GM19043 (cell line): ENCODE measurements at regions not wholly inside any gene's neighbourhood (a gene's known extent, or its start where the extent isn't known, plus 50 kb on each side); places are given as distances from the start of the nearest gene placed in this dataset.
"Not testable (repeated sequence)": the region's sequence is repeated elsewhere in the genome, so short reads cannot be mapped to it uniquely, and the experiment has no call there.

Experiments used
- ATAC-seq: cut with Tn5 transposase; IDR thresholded peaks from one replicate; pipeline ENCODE4 v1.9.1; 2021; ENCODE audit warnings: low read depth; ENCODE audit not compliant: unreplicated experiment

GRCh38 chr5:19099195-19099594 is 888.8 kb downstream of the CDH18 start:
- no peak for ATAC-seq

- no peak for ATAC-seq
Measured at GRCh38 chr5:19104948-19105347, 883.1 kb downstream of the CDH18 start.

- no peak for ATAC-seq
Measured at GRCh38 chr5:19122923-19123322, 865.1 kb downstream of the CDH18 start.

GRCh38 chr5:19125956-19126713 is 861.9 kb downstream of the CDH18 start:
- ATAC-seq: no peak

GRCh38 chr5:19140276-19140675 is 847.7 kb downstream of the CDH18 start:
- ATAC-seq: no peak

GRCh38 chr5:19141937-19142524 is 846.0 kb downstream of the CDH18 start:
- ATAC-seq: not testable (repeated sequence)

- ATAC-seq: not testable (repeated sequence)
Measured at GRCh38 chr5:19142713-19143414, 845.1 kb downstream of the CDH18 start.

- no peak for ATAC-seq
Measured at GRCh38 chr5:19143935-19144334, 844.1 kb downstream of the CDH18 start.

GRCh38 chr5:19169426-19169825 is 818.6 kb downstream of the CDH18 start:
- ATAC-seq: no peak

- ATAC-seq: no peak
Measured at GRCh38 chr5:19172926-19173470, 815.0 kb downstream of the CDH18 start.

GRCh38 chr5:19175776-19176570 is 812.0 kb downstream of the CDH18 start:
- no peak for ATAC-seq

GRCh38 chr5:19179571-19179970 is 808.4 kb downstream of the CDH18 start:
- ATAC-seq: no peak

GRCh38 chr5:19189176-19189575 is 798.8 kb downstream of the CDH18 start:
- ATAC-seq: no peak

GRCh38 chr5:19193631-19194030 is 794.4 kb downstream of the CDH18 start:
- no peak for ATAC-seq

- ATAC-seq: no peak
Measured at GRCh38 chr5:19196631-19197030, 791.4 kb downstream of the CDH18 start.

GRCh38 chr5:19200251-19200650 is 787.7 kb downstream of the CDH18 start:
- ATAC-seq: no peak

GRCh38 chr5:19208397-19208796 is 779.6 kb downstream of the CDH18 start:
- no peak for ATAC-seq

- ATAC-seq: no peak
Measured at GRCh38 chr5:19210886-19211285, 777.1 kb downstream of the CDH18 start.

- no peak for ATAC-seq
Measured at GRCh38 chr5:19229179-19229835, 758.7 kb downstream of the CDH18 start.

GRCh38 chr5:19233573-19233972 is 754.4 kb downstream of the CDH18 start:
- ATAC-seq: no peak
